Islet precursor cell (in vitro differentiated cells): ENCODE measurements at regions not wholly inside any gene's neighbourhood (a gene's known extent, or its start where the extent isn't known, plus 50 kb on each side); places are given as distances from the start of the nearest gene placed in this dataset.

ENCODE experiments used
- DNase-seq: peaks from one replicate; pipeline ENCODE4 v3.0.0-alpha.2; 2018

DNA sequence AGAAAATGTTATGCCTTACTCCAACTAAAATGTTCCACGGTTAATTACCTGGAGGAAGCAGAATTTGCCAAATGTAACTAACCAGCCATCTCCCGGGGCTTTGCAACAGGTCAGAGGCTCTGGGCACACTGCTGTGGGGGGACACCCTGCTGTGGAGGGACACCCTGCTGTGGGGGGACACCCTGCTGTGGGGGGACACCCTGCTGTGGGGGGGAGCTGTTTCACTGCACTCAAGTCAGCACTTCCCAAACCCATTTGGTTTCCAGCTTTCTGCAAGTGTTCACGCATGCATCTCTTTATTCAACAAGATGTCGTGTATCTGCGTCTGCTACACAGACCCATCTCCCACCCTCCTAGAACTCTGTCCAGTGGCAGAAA is 239.5 kb downstream of the C16orf95 start:
- DNase-seq, result no peak

DNA sequence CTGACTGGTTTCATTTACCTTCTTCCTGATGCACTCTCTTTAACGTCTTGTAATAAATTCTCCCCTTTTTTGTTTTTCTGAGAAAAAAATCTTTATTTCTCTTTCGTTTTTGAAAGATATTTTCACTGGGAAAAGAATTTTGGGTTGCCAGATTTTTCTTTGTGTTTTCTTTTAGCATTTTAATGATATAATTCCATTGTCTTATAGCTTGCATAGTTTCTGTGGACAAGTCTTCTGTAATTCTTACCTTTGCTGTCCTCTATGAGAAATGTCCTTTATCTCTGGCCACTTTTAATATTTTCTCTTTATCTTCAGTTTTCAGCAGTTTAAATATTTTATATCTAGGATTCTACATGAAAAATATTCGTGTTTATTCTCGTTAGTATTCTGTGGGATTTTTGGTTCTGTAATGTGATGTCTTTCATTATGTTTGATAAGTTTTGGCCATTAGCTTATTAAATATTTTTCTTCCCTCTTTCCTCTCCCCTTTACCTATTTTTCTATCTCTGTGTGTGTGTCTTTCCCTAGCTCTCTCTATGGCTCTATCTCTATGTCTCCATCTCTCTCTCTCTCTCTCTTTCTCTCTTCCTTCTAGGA is 236.5 kb downstream of the C16orf95 start:
- DNase-seq, result no peak

DNA sequence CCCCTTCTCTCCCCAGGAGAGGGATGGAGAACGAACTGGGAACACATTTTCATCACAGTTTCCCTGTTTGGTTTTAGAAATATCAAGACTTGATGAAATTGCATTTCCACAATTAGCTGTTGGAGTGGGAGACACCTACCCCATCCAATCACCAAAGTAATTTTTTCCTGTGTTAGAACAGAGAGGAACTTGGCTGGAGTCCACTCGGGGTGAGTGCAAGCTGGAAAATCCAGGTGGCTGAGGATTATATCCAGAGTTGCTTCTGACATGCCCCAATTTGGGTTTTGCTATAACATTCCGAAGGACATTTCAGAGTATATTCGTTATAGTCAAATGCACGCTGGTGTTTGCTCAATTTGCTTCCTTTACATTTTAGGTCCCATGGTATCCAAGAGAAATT is 231.8 kb downstream of the C16orf95 start:
- no peak for DNase-seq

DNA sequence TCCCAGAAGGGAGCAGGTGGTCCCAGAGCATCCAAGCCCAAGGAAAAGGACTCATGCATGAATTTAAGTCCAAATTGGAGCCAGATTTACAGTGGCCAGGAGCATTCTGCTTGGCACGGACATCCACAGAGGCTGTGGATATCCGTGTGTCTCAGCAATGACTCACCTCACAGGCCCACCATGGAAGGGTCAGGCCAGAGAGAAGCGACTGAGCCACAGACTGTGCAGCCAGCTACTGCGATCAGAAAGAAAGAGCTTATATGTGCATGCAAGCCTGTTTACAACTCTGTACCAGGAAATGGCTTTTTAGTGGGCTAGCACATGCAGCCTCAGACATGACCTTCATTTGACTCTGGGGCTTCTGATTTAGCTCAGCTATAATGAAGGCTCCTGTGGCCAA is 231.0 kb downstream of the C16orf95 start:
- DNase-seq, result no peak

DNA sequence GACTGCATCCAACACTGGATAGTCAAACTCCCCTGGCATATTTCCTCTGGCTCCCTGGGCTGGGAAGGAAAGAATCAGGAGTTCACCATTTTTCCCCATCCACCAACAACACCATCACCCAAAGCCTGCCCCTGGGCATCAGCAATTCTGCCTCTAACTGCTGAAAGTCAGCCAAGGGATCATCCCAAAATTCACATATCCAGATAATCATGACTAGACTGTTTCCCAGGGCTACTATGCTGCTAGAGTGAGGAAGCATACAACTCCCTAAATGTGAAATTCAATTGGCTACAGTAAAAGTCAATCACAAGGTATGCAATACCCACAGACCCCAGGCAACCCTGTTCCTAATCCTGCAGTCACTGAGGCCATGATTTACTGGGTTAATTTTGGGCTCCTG is 230.6 kb downstream of the C16orf95 start:
- no peak for DNase-seq

DNA sequence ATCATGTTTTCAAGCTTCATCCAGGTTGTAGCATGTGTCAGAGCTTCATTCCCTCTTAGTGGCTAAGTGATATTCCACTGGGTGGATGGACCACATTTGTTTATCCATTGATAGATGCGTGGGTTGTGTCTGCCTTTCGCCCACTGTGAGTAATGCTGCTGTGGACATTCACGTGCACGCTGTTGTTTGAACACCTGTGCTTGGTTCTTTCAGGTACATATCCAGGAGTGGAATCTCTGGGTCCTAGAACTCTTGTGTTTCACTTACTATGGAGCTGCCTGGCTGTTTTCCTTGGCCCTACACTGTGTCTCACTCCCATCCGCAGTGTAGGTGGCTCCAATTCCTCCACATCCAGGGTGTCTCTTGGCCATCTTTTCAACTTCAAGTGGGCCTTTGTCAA is 224.2 kb downstream of the C16orf95 start:
- DNase-seq, result no peak

DNA sequence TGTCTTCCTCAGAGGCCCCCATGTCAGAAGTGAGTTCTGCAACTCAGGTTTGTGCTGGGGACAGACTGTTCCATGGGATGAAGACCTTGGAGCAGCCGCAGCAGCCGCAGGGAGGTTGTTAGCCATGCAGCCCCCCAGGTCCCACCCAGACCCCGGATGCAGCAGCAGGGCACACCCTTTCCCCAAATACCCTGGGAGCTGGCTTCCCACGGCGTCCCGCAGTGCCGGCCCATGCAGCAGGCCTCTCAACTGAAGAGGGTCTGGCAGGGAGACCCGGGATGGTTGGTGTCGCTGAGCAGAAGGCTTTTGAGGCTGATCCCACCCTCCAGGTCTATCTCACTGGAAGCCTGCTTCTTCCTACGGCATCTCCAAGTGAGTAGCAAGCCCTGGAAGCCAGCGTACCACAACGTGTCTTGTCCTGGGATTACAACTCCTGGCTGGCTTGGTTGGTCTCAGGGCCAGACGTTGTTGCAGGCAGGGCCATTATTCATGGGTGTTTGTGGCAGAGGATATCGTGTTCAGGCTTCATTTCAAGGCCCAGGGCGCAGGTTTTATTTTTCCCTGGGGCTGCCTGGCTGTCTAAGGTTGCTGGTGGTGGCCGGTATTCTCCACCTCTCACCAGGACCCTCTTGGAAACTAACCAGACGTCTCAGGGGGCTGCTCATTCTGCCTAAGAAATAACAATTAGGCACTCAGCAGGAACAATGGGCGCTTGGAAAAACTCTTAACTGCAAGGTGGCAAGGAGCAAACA is 223.2 kb downstream of the C16orf95 start:
- DNase-seq, result no peak

DNA sequence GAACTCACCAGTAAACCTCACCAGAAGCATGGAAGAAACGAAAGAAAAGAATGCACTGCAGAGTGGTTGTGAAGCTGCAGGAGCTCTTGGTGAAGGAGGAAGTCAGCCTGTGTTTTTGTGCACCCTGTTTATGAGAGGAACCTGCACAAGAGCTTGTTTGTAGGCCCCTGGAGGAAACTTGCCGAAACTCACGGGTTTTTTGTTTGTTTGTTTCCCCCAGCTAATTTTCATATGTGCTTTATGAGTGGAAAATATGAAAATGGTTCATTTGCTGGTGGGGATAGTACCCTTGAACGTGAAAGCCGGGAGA is 222.7 kb downstream of the C16orf95 start:
- DNase-seq, result no peak

DNA sequence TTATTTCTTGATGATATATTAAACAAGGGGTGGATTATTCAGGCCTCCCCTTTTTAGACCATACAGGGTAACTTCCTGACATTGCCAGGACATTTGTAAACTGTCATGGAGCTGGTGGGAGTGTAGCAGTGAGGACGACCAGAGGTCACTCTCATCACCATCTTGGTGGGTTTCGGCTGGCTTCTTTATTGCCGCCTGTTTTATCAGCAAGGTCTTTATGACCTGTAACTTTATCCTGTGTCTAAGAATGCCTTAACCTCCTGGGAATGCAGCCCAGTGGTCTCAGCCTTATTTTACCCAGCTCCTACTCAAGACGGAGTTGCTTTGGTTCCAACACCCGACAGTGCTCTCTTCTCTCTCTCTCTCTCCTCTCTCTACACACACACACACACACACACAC is 221.9 kb downstream of the C16orf95 start:
- DNase-seq, result peak; percentile 22

DNA sequence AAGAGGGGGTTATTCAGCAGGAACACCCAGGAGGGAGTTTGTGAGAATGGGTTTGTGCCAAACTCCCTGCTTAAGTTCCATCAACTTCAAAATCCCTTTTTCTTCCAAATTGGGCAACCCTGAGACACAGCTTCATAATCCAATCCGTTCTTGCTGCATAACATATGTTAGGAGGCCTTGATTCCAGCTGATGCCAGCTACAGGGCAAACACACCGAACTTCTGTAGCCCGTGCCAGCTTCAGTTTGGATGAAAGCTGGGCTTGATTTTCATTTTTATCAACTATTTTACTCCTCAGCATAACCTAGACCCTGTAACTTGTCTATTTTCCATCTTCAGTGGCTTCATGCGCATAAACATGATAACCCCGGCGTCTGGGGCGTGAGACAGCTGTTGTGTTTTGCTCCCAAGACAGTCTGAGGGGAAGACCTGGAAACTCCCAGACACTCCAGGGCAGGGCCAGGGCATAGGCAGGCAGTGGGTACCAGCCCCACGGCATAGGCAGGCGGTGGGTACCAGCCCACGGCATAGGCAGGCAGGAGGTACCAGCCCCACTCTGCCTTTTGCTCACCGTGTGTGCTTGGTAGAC is 220.4 kb downstream of the C16orf95 start:
- no peak for DNase-seq

DNA sequence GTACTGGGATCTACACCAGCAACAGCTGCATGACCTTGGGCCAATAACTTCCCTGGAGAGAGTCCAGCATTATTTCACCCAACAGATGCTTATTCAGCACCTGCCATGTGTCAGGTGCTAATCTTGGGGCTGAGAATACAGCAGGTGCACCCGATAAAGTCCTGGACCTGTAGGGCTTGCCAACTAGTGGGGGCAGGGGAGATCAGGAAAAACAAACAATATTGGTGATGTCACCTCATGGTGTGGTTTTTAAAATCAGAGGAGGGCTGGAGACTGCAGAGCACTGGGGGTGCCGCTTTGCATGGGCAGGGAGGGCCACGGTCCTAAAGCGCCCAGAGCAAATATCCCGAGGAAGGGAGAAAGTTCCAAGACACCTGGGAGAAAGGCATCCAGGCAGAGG is 218.8 kb downstream of the C16orf95 start:
- no peak for DNase-seq

DNA sequence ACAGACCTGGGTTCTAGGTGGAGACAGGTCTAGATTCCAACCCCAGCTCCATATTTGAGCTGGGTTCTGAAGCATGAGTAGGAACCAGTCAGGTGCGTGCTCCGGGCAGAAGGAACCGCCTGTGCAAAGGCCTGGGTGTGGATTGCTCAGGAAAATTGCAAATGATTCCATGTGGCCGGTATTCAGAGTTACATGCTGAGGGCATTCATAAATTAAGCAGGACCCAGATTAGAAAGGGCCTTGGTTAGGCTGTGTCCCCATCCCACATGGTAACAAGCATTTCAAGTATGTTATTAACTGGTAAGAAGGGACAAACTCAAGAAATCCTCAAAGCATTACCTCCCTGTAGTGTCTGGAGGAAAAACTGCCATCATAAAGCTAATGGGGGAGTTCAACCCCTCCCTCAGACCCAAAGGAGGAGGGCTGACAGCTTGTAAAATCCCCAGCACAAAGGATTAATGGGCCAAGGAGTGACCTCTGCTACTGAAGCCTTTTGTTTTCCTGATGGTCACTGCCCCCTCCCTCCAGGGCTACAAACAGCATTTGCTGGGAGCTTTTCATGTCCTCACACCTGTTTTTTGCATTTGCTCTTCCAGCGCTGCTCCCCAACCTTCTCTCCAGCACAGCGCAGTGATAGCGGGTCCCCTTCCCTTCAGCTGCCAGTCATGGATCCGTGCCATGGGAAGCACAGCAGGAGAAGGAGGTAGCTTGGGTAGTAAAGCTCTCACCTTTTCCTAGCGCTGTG is 218.0 kb downstream of the C16orf95 start:
- no peak for DNase-seq

DNA sequence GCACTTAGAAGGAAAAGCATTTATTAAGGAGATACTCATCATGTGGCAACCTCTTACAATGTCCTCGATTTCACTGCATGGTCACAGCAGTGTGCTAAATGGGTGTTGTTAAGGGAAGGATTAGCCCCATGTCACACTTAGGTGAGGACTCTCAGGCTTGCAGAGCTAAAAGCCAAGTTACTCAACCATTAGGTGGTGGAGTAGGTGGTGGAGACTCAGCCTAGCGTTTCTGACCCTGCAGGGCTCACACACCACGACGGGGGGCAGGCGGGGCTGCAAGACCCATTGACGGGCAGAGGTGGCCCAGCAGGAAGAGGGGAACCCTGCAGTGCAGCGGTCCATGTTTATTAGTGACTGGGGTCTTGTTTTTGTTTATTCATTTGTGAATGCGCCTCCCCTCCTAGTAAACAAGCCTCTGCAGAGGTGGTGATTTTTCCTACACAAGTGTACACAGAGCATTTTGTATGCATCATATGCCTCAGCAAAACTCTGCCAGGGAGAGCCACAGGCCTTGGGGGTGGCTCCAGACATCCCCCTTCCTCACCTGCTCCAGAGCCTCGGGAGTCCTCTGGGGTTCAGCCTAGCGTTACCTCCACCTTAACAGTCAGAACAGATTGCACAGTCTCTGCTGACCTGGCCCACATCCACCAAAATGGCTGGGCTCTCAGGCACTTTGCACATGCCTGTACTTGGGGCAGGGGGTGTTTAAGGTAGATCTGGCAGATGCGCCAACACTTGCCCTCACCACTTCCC is 216.7 kb downstream of the C16orf95 start:
- DNase-seq, result no peak

DNA sequence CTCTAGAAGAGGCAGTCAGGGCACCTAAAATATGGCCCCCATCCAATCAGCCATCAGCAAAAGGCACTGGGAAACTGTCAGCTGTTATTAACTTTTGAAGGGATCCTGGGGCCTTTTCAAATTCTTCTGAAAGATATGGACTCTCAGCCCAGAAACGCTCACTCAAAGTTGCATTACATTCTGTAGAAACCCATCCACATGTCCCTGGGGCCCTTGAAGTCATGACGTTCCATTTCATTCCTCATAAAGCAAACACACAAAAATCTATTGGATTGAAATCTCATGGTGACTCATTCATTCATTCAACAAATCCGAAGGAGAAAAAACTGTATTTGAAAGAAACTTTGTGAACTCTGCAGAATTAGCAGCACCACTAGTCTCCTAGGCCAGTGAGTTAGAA is 215.3 kb downstream of the C16orf95 start:
- DNase-seq, result no peak

DNA sequence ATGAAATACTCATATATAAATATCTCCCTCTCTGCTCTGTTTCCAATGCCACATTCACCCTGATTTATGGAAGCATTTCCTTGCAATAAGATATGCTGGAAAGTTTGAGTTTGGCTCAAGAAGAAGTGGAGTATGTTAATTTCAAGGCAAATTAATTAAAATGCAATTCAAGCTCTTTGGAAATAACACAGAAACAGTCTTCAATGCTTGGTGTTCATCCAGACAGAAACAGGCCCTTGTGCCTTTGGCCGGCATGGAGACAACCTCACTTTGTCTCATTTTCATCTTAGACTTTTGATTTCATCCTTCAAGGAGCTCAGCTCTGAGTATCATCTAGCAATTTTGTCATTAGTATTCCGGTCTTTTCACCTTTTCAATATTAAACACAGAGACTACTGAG is 210.0 kb downstream of the C16orf95 start:
- DNase-seq, result no peak

DNA sequence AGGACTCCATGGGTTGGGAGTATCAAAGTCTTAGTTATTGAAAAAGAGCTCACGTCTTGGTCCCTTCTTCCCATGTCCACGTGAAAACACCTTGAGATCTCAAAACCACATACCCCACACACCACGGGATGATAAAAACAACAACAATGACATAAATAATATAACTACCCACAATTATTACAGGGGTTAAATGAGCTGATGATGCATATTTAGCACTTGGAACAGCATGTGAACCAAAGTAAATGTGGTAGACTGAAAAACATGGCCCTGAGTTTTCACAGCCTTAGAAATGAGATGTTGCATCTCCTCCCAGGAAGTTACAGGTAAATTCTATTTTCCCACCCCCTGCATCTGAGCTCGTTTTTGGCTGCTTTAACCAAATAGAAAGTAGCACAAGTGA is 208.9 kb downstream of the C16orf95 start:
- no peak for DNase-seq

DNA sequence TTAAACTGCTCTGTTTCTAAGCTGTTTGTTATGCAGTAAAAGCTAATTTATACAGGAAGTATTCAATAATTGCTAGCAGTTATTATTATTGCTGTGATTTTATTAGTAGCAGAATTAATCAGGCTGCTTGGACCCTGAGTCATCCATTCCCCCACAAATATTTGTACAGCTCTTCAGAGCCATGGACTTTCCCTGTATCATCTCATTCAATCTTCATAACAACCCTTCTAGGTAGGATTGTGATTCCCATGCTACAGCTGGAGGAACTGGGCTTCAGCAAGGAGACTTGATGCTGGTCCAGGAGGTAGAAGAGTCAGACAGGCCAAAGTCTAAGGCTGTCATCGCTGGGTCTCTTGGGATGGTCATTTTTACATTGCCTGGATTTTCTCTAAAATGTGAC is 208.3 kb downstream of the C16orf95 start:
- no peak for DNase-seq

DNA sequence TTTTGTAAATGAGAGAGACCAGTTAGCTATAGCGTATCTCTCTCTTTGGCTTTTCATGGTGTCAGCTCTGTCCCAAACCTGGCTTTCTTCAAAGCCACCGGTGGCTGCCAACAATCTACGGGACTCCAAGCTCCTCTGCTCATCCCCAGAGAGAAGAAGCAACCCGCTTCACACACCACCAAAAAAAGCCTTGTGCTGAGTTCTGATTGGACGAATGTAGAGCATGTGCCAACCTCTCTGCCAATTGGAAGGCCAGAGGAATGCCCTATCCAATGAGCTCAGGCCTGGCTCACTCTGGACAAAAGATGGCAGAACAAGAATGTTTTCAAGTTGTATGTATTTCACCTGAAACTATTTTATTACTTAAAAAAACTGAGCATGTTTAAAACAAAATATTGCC is 202.4 kb downstream of the C16orf95 start:
- DNase-seq, result no peak

DNA sequence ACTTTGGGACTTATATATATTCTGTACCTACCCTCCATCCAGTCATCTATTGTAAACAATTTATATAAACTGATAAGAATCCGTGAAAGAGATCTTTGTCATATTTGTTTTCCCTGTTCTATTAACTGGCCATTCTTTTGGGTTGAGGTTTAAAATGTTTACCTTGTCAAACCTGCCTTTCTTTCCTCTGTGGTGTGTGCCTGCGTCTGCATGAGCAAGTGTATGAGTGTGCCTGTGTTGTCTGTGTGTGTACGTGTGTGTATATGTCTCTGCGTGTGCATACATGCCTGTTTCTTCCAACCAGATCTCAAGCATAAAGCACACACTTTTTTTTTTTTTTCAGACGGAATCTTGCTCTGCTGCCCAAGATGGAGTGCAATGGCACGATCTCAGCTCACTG is 201.5 kb downstream of the C16orf95 start:
- no peak for DNase-seq

DNA sequence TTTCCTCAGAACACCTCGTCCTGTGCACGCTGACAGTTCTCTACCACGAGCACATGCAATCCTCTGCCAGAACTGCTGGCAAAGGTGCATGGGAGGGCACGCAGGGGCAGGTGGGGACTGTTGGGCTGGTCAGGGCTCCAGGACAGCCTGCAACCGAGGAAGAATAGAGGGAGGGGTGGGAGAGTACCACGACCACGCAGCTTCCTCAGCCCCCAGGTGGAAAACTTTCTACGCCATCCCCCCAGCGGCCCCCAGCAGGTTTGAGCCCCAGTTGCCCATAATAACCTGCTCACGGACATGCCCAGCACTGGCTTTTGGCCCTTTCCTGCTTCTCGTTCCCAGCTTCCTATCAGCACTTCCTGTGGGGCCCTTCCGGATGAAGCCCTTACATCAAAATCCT is 199.3 kb downstream of the C16orf95 start:
- no peak for DNase-seq

DNA sequence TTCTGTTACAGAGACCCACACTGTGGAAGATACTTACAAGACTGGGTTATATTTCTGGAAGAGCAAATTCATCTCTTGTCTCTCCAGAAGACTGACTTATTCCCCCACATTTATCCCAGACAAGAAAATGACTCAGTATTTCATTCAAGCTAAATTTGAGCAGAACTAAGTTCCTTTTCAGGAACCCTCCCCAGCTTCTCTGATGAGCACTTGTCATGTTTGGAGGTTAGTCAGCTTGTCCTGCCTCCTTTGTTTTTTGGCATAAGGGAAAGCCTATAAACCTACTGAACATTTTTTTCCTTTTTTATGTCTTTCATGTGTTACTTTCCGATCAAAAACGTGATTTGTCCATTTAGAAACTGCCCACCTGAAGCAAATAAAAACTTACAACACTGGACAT is 198.0 kb downstream of the C16orf95 start:
- no peak for DNase-seq

DNA sequence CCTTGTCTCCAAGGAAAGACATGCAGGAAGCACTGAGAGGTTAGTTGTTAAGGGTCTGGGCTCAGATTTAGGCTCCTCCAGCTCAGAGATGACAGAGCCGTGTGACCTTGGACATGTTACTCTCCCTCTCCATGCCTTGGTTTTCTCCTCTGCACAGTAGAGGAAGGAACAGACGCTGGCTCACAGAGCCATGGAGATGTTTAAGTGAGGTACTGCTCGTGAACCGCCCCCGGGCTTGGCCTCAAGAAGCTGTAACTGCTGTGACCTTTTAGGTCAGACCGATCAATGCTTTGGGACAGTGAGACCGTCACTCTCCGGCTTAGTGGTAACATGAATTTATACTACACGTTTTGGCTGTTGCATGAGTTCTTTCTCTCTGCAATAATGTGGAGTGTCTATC is 197.4 kb downstream of the C16orf95 start:
- no peak for DNase-seq

DNA sequence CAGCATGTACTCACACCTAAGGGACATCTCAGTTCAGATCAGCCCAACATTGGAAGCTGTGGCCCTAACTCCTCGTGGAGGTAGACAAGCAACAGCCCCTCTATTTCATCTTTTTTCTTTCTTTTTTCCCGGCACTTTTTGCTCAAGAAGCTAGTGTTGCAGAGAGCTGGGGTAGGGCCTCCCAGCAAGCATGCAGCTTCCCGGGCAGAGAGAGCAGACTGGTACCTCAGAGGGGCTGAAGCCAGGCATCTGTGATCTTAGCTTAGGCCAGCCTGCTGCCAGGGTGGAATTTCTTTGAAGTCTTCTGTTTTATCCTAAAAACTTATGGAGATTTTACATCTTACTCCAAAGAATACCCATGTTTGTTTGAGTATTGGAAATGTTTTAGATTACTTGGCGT is 195.4 kb downstream of the C16orf95 start:
- DNase-seq, result no peak
